GM12873 (cell line): ENCODE measurements at regions not wholly inside any gene's neighbourhood (a gene's known extent, or its start where the extent isn't known, plus 50 kb on each side); places are given as distances from the start of the nearest gene placed in this dataset.

Experiments
- CTCF ChIP-seq: IDR thresholded peaks from 2 replicates; pipeline ENCODE4 v1.5.1; 2012; ENCODE audit warnings: low read depth, mild to moderate bottlenecking, moderate library complexity, low read length, control low read depth; ENCODE audit not compliant: insufficient read depth; ENCODE audit errors: missing control alignments

- TF ChIP-seq CTCF: no peak
These were observed 265.7 kb downstream of the SOX4 start for GRCh38 chr6:21859193-21859735.

GRCh38 chr6:21861942-21862341 lies 268.4 kb downstream of the SOX4 start:
- no peak for TF ChIP-seq CTCF

- no peak for TF ChIP-seq CTCF
These were observed 270.7 kb downstream of the SOX4 start for GRCh38 chr6:21864206-21864605.

GRCh38 chr6:21868226-21868625 lies 274.7 kb downstream of the SOX4 start:
- no peak for TF ChIP-seq CTCF

GRCh38 chr6:21869085-21869771 lies 275.7 kb downstream of the SOX4 start:
- TF ChIP-seq CTCF: no peak

- no peak for TF ChIP-seq CTCF
These were observed 276.7 kb downstream of the SOX4 start for GRCh38 chr6:21870076-21870730.

GRCh38 chr6:21871831-21872230 lies 278.3 kb downstream of the SOX4 start:
- no peak for TF ChIP-seq CTCF
